ENCODE measurements at regions not wholly inside any gene's neighbourhood (a gene's known extent, or its start where the extent isn't known, plus 50 kb on each side); places are given as distances from the start of the nearest gene placed in this dataset.

GRCh38 chr7:19417231-19417630, 272.0 kb upstream of the FERD3L start:
- BruUV-seq (replicated peaks), result no TSS peak
- Histone ChIP-seq H3K56ac (ENCODE audit: extremely low read depth, insufficient read depth, low read length) (no peak overlapping the region), H3K9ac (ENCODE audit: low read depth, low read length) (no peak overlapping the region), H3K27ac (ENCODE audit: insufficient read depth, low read length) (no peak overlapping the region), H3K18ac (ENCODE audit: low read depth, low read length) (no peak overlapping the region), H2AK9ac (replicated peaks; ENCODE audit: low read depth, low read length, poor library complexity) (no peak overlapping the region), H2AFZ (replicated peaks; ENCODE audit: low read length, poor library complexity) (no peak overlapping the region), H4K5ac (ENCODE audit: low read depth, low read length) (no peak overlapping the region), H2AK5ac (ENCODE audit: low read depth, low read length) (no peak overlapping the region), H3K36me3 (ENCODE audit: control insufficient read depth, insufficient read depth, low read length) (no peaks in the 10 kb centered on the region), H3K79me1 (ENCODE audit: low read depth in 1 of 2, low read length in 2 of 2) (no peaks in the 10 kb centered on the region), H2BK20ac (ENCODE audit: low read depth, low read length) (no peak overlapping the region), H4K91ac (ENCODE audit: insufficient read depth, low read depth, low read length) (no peak overlapping the region), H3K27me3 (ENCODE audit: control insufficient read depth, insufficient read depth, low read length) (no peaks in the 10 kb centered on the region), H2BK15ac (ENCODE audit: low read depth, low read length) (no peak overlapping the region), H4K20me1 (ENCODE audit: insufficient read depth, low read length) (no peaks in the 10 kb centered on the region), H3K4me2 (ENCODE audit: low read depth, low read length) (no peak overlapping the region), H3K4me1 (ENCODE audit: control insufficient read depth, insufficient read depth, low read length) (peaks cover 5% of the 10 kb centered on the region), H3K9me1 (ENCODE audit: insufficient read depth, low read length) (no peaks in the 10 kb centered on the region), H3K23ac (ENCODE audit: low read depth, low read length) (no peak overlapping the region), H3K14ac (replicated peaks; ENCODE audit: low read depth, low read length) (no peak overlapping the region), H2BK120ac (ENCODE audit: low read depth, low read length) (no peak overlapping the region), H4K8ac (ENCODE audit: low read depth in 2 of 2, low read length in 2 of 2) (no peak overlapping the region), H2BK5ac (ENCODE audit: low read depth, low read length, poor library complexity, severe bottlenecking) (no peak overlapping the region), H3K9me3 (ENCODE audit: control insufficient read depth, insufficient read depth, low read length) (no peaks in the 10 kb centered on the region), H3K4me3 (ENCODE audit: insufficient read depth, low read depth, low read length) (no peak overlapping the region), H3K4ac (ENCODE audit: low read depth, low read length) (no peak overlapping the region)
- ChIA-PET POLR2A (ENCODE audit: unreplicated experiment) (no interaction called here), CTCF (no interaction called here)
- dilution Hi-C loops (cut with HindIII; ENCODE audit: low sequenced_read_pairs, unreplicated experiment) (no loop called here), in situ Hi-C loops (cut with MboI; ENCODE audit: low sequenced_read_pairs) (no loop called here), intact Hi-C loops (cut with micrococcal nuclease) (no loop called here)
- WGBS, 2 experiments (ENCODE audit: extremely low coverage in 2 of 2, insufficient read length in 1 of 2), result no CpG with 5 or more reads among the region's 2 CpGs
- DNase-seq (no peak), ATAC-seq (ENCODE audit: low read depth) (no peak)
- TF ChIP-seq MXI1 (IDR thresholded peaks at IDR 0.05; ENCODE audit: borderline replicate concordance, low read depth, low read length), result no peak
- no peak for TF ChIP-seq MAZ (IDR thresholded peaks at IDR 0.05; ENCODE audit: borderline replicate concordance, low read depth, low read length)
- TF ChIP-seq CHD1 (IDR thresholded peaks at IDR 0.05; ENCODE audit: low read depth, low read length), result no peak
- no peak for TF ChIP-seq MAFK (IDR thresholded peaks at IDR 0.05; ENCODE audit: low read depth, low read length)
- TF ChIP-seq POLR2A (IDR thresholded peaks at IDR 0.05; ENCODE audit: low read depth, low read length), result no peak
